ENCODE measurements at regions not wholly inside any gene's neighbourhood (a gene's known extent, or its start where the extent isn't known, plus 50 kb on each side); places are given as distances from the start of the nearest gene placed in this dataset.

- Mint-ChIP-seq H3K27me3 (ENCODE audit: unreplicated experiment) (no peaks in the 10 kb centered on the region), H3K4me1 (ENCODE audit: unreplicated experiment) (peaks cover 2% of the 10 kb centered on the region), H3K36me3 (ENCODE audit: unreplicated experiment) (no peaks in the 10 kb centered on the region), H3K27ac (ENCODE audit: unreplicated experiment) (no peak overlapping the region), H3K9me3 (ENCODE audit: unreplicated experiment) (peaks cover 7% of the 10 kb centered on the region), H3K4me3 (ENCODE audit: unreplicated experiment) (no peak overlapping the region)
- no peak for TF ChIP-seq CTCF (IDR thresholded peaks at IDR 0.05)
- no peak for DNase-seq (ENCODE audit: extremely low spot score, unreplicated experiment)
Observed at GRCh38 chr6:754202-754601, 61.3 kb upstream of the EXOC2 start.

- Mint-ChIP-seq H3K36me3 (ENCODE audit: unreplicated experiment) (no peaks in the 10 kb centered on the region), H3K4me1 (ENCODE audit: unreplicated experiment) (peaks cover 2% of the 10 kb centered on the region), H3K27me3 (ENCODE audit: unreplicated experiment) (no peaks in the 10 kb centered on the region), H3K27ac (ENCODE audit: unreplicated experiment) (no peak overlapping the region), H3K4me3 (ENCODE audit: unreplicated experiment) (no peak overlapping the region), H3K9me3 (ENCODE audit: unreplicated experiment) (peaks cover 7% of the 10 kb centered on the region)
- no peak for TF ChIP-seq CTCF (IDR thresholded peaks at IDR 0.05)
- DNase-seq (ENCODE audit: extremely low spot score, unreplicated experiment) = no peak
Observed at GRCh38 chr6:753486-753885, 60.5 kb upstream of the EXOC2 start.

- no peaks in the 10 kb centered on the region for H3K36me3 Mint-ChIP-seq (ENCODE audit: unreplicated experiment)
- TF ChIP-seq CTCF (IDR thresholded peaks at IDR 0.05) = no peak
- H3K9me3 Mint-ChIP-seq (ENCODE audit: unreplicated experiment) = peaks cover 7% of the 10 kb centered on the region
- peaks cover 2% of the 10 kb centered on the region for H3K4me1 Mint-ChIP-seq (ENCODE audit: unreplicated experiment)
- no peak for DNase-seq (ENCODE audit: extremely low spot score, unreplicated experiment)
- no peaks in the 10 kb centered on the region for H3K27me3 Mint-ChIP-seq (ENCODE audit: unreplicated experiment)
- H3K27ac Mint-ChIP-seq (ENCODE audit: unreplicated experiment) = no peak overlapping the region
- no peak overlapping the region for H3K4me3 Mint-ChIP-seq (ENCODE audit: unreplicated experiment)
Observed at GRCh38 chr6:752438-752837, 59.5 kb upstream of the EXOC2 start.

GRCh38 chr6:751765-752164 is 58.8 kb upstream of the EXOC2 start:
- peaks cover 2% of the 10 kb centered on the region for H3K4me1 Mint-ChIP-seq (ENCODE audit: unreplicated experiment)
- no peaks in the 10 kb centered on the region for H3K27me3 Mint-ChIP-seq (ENCODE audit: unreplicated experiment)
- no peak for TF ChIP-seq CTCF (IDR thresholded peaks at IDR 0.05)
- peaks cover 3% of the 10 kb centered on the region for H3K9me3 Mint-ChIP-seq (ENCODE audit: unreplicated experiment)
- no peak overlapping the region for H3K27ac Mint-ChIP-seq (ENCODE audit: unreplicated experiment)
- H3K36me3 Mint-ChIP-seq (ENCODE audit: unreplicated experiment) = no peaks in the 10 kb centered on the region
- no peak for DNase-seq (ENCODE audit: extremely low spot score, unreplicated experiment)
- no peak overlapping the region for H3K4me3 Mint-ChIP-seq (ENCODE audit: unreplicated experiment)

- Mint-ChIP-seq H3K27me3 (ENCODE audit: unreplicated experiment) (no peaks in the 10 kb centered on the region), H3K4me3 (ENCODE audit: unreplicated experiment) (no peak overlapping the region), H3K27ac (ENCODE audit: unreplicated experiment) (no peak overlapping the region), H3K9me3 (ENCODE audit: unreplicated experiment) (no peaks in the 10 kb centered on the region), H3K36me3 (ENCODE audit: unreplicated experiment) (no peaks in the 10 kb centered on the region), H3K4me1 (ENCODE audit: unreplicated experiment) (peaks cover 2% of the 10 kb centered on the region)
- DNase-seq (ENCODE audit: extremely low spot score, unreplicated experiment) = no peak
- no peak for TF ChIP-seq CTCF (IDR thresholded peaks at IDR 0.05)
Observed at GRCh38 chr6:747921-748320, 55.0 kb upstream of the EXOC2 start.

Measured in osteocyte (in vitro differentiated cells).